BJ (cell line): ENCODE measurements at regions not wholly inside any gene's neighbourhood (a gene's known extent, or its start where the extent isn't known, plus 50 kb on each side); places are given as distances from the start of the nearest gene placed in this dataset.

ENCODE experiments used
- CTCF ChIA-PET: fragments of 350-600 bp; formaldehyde crosslinking; extraction: SDS; loops from one replicate; lab custom pipeline; 2021; ENCODE audit warnings: antibody characterized with exemption, inconsistent platforms; lab: Yijun Ruan, JAX
- POLR2A ChIA-PET: fragments of 300-600 bp; sonication (Branson Sonifier 250); formaldehyde crosslinking; extraction: SDS; loops from one replicate; lab custom pipeline; 2021; ENCODE audit warnings: antibody characterized with exemption; lab: Charles Lee
- DNase-seq: peaks from one replicate; pipeline ENCODE4 v3.0.0-alpha.2; 2011; ENCODE audit warnings: low read depth
- H3K27me3 ChIP-seq: 2 replicates; pipeline ENCODE4 v1.6.0; 2011; ENCODE audit warnings: low read length; ENCODE audit not compliant: control insufficient read depth, insufficient read depth
- H3K36me3 ChIP-seq: 2 replicates; pipeline ENCODE4 v1.5.1; 2011; ENCODE audit warnings: low read length; ENCODE audit not compliant: control insufficient read depth, insufficient read depth
- H3K4me3 ChIP-seq: 2 replicates; pipeline ENCODE4 v1.5.1; 2011; ENCODE audit warnings: low read depth, mild to moderate bottlenecking, control low read depth, low read length
- TF ChIP-seq, protein P1 (sequence below): IDR thresholded peaks from 2 replicates; pipeline ENCODE4 v1.5.1; 2011; ENCODE audit warnings: low read depth, mild to moderate bottlenecking, control low read depth, inconsistent platforms, low read length, moderate library complexity; ENCODE audit not compliant: insufficient read depth

DNA sequence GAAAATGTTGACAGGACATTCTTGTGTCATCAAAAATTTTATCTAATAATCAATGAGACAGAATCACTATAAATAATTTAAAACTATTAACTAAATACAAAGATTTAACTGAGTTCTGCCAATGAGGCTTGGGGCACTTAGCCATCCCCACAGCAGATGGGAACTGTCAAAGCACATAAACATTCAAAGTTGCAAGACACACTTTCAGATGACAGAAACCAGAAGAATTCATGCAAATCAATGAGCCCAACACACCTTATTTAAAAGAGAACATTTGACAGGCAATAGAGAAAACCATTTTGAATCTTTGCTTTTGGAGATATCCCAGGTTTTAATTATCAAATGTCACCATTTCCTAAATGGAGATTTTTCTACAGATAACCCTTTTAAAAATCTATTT, 566.2 kb downstream of the IRS1 start:
- ChIA-PET CTCF (interaction anchor here (0.9 kb wide), 1 partner anchor 11 kb away, joined by 3 read pairs; no protein-coding TSS in a partner anchor), POLR2A (no interaction called here)
- TF ChIP-seq, protein P1, sequence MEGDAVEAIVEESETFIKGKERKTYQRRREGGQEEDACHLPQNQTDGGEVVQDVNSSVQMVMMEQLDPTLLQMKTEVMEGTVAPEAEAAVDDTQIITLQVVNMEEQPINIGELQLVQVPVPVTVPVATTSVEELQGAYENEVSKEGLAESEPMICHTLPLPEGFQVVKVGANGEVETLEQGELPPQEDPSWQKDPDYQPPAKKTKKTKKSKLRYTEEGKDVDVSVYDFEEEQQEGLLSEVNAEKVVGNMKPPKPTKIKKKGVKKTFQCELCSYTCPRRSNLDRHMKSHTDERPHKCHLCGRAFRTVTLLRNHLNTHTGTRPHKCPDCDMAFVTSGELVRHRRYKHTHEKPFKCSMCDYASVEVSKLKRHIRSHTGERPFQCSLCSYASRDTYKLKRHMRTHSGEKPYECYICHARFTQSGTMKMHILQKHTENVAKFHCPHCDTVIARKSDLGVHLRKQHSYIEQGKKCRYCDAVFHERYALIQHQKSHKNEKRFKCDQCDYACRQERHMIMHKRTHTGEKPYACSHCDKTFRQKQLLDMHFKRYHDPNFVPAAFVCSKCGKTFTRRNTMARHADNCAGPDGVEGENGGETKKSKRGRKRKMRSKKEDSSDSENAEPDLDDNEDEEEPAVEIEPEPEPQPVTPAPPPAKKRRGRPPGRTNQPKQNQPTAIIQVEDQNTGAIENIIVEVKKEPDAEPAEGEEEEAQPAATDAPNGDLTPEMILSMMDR, result no peak
- H3K4me3 ChIP-seq, result no peak overlapping the region
- DNase-seq, result no peak
- H3K27me3 ChIP-seq, result no peaks in the 10 kb centered on the region
- no peaks in the 10 kb centered on the region for H3K36me3 ChIP-seq

- Histone ChIP-seq H3K4me3 (no peak overlapping the region), H3K36me3 (no peaks in the 10 kb centered on the region), H3K27me3 (no peaks in the 10 kb centered on the region)
- ChIA-PET CTCF (interaction anchor here (0.6 to 1.0 kb wide), 2 partner anchors 19 to 508 kb away, joined by 3 to 4 read pairs; no protein-coding TSS in a partner anchor), POLR2A (no interaction called here)
- DNase-seq, result no peak
- TF ChIP-seq, protein P1, result no peak
Observed at GRCh38 chr2:226228080-226228479, 571.5 kb downstream of the IRS1 start.

- no peaks in the 10 kb centered on the region for H3K36me3 ChIP-seq
- H3K4me3 ChIP-seq, result no peak overlapping the region
- no peaks in the 10 kb centered on the region for H3K27me3 ChIP-seq
- TF ChIP-seq, protein P1, result no peak
- DNase-seq, result no peak
- POLR2A ChIA-PET, result no interaction called here
- CTCF ChIA-PET, result interaction anchor here (1.0 kb wide), 1 partner anchor 20 kb away, joined by 4 read pairs; no protein-coding TSS in a partner anchor
Observed at GRCh38 chr2:226227341-226227740, 572.3 kb downstream of the IRS1 start.

DNA sequence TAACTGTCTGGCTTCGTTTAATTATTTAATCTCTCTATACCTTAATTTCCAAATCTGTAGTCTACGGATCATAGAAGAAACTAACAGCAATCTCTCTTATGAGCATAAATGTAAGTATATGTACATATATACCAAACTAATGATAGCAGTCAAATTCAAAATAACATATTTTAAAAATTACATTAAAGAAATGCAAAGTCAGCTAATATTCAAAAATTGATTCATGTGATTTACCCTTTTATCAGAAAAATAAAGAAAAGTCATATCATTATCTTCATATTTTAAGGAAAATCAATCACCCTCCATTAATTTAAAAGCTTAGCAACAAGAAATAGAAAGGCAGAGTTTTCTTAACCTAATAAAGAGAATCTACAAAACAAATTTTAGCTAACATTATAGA, 575.9 kb downstream of the IRS1 start:
- TF ChIP-seq, protein P1, result no peak
- H3K36me3 ChIP-seq, result no peaks in the 10 kb centered on the region
- no peak overlapping the region for H3K4me3 ChIP-seq
- no peak for DNase-seq
- ChIA-PET POLR2A (no interaction called here), CTCF (no interaction called here)
- no peaks in the 10 kb centered on the region for H3K27me3 ChIP-seq

GRCh38 chr2:226220511-226220910, 579.1 kb downstream of the IRS1 start:
- ChIA-PET POLR2A (no interaction called here), CTCF (no interaction called here)
- Histone ChIP-seq H3K4me3 (no peak overlapping the region), H3K36me3 (no peaks in the 10 kb centered on the region), H3K27me3 (no peaks in the 10 kb centered on the region)
- TF ChIP-seq, protein P1, result no peak
- DNase-seq, result no peak
